ENCODE measurements at regions not wholly inside any gene's neighbourhood (a gene's known extent, or its start where the extent isn't known, plus 50 kb on each side); places are given as distances from the start of the nearest gene placed in this dataset.

DNA sequence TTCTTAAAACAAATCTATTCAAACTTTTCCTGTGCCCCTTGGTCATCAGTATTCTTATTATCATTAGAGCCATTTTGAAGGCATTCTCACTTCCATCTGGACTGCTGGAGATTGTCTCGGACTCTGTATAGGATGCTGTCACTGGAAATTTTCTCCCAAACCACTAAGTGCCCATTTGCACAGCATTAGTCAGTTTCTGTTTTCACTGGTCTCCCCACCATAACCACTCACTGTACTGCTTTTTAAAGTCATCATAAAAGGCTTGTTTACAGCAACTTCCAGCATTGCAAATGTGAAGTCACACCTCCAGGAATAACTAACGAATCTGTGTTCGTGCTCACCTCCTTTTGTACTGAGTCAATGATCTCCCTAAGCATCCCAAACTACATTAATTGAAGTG lies 150.9 kb upstream of the SERTAD2 start:
- H3K4me2 ChIP-seq (ENCODE audit: insufficient read depth, low read length): no peak overlapping the region
- no peak overlapping the region for H2AFZ ChIP-seq (ENCODE audit: low read depth, low read length)
- FAIRE-seq (no peak), DNase-seq (ENCODE audit: low read depth, low spot score) (no peak)
- H3K27me3 ChIP-seq (ENCODE audit: control insufficient read depth in 2 of 2, insufficient read depth in 2 of 2, low read length in 2 of 2): no peaks in the 10 kb centered on the region
- no peak for TF ChIP-seq POLR2AphosphoS5 (IDR thresholded peaks at IDR 0.05; ENCODE audit: insufficient read depth, low read depth, low read length)
- no peak for TF ChIP-seq FOS (IDR thresholded peaks at IDR 0.05; ENCODE audit: borderline replicate concordance, insufficient read depth, low read length)
- no peak for TF ChIP-seq MYC (IDR thresholded peaks at IDR 0.05; ENCODE audit: low read depth, low read length)
- TF ChIP-seq, protein P1, sequence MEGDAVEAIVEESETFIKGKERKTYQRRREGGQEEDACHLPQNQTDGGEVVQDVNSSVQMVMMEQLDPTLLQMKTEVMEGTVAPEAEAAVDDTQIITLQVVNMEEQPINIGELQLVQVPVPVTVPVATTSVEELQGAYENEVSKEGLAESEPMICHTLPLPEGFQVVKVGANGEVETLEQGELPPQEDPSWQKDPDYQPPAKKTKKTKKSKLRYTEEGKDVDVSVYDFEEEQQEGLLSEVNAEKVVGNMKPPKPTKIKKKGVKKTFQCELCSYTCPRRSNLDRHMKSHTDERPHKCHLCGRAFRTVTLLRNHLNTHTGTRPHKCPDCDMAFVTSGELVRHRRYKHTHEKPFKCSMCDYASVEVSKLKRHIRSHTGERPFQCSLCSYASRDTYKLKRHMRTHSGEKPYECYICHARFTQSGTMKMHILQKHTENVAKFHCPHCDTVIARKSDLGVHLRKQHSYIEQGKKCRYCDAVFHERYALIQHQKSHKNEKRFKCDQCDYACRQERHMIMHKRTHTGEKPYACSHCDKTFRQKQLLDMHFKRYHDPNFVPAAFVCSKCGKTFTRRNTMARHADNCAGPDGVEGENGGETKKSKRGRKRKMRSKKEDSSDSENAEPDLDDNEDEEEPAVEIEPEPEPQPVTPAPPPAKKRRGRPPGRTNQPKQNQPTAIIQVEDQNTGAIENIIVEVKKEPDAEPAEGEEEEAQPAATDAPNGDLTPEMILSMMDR (IDR thresholded peaks at IDR 0.05; ENCODE audit: extremely low read depth in 1 of 2, insufficient read depth in 1 of 2, low read depth in 1 of 2, low read length in 2 of 2): no peak
- TF ChIP-seq, protein P2, sequence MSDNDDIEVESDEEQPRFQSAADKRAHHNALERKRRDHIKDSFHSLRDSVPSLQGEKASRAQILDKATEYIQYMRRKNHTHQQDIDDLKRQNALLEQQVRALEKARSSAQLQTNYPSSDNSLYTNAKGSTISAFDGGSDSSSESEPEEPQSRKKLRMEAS (IDR thresholded peaks at IDR 0.05; ENCODE audit: insufficient read depth, insufficient read length): no peak
- TF ChIP-seq JUN (IDR thresholded peaks at IDR 0.05; ENCODE audit: borderline replicate concordance, insufficient read depth, insufficient read length, low read depth): no peak
- TF ChIP-seq EZH2 (IDR thresholded peaks at IDR 0.05; ENCODE audit: borderline replicate concordance, low read depth, low read length, severe bottlenecking): no peak
- TF ChIP-seq POLR2A (IDR thresholded peaks at IDR 0.05; ENCODE audit: low read depth, low read length): no peak
- no peak for TF ChIP-seq GATA2 (IDR thresholded peaks at IDR 0.05; ENCODE audit: insufficient read depth, insufficient read length, low read depth, low read length)
- H4K20me1 ChIP-seq (replicated peaks; ENCODE audit: control insufficient read depth, extremely low read depth, insufficient read depth, low read length): no peaks in the 10 kb centered on the region
- ChIA-PET POLR2A (no interaction called here), CTCF (no interaction called here)
- H3K27ac ChIP-seq (ENCODE audit: insufficient read depth, low read depth, low read length): no peak overlapping the region
- H3K9ac ChIP-seq (replicated peaks; ENCODE audit: extremely low read depth, insufficient read depth, low read length): no peak overlapping the region
- no TSS peak for BruUV-seq (replicated peaks)
- H3K4me3 ChIP-seq (replicated peaks in 1 of 3; ENCODE audit: insufficient read depth in 1 of 3, low read depth in 1 of 3, low read length in 3 of 3): no peak overlapping the region
- H3K9me3 ChIP-seq (replicated peaks; ENCODE audit: control insufficient read depth, insufficient read depth, low read length): no peaks in the 10 kb centered on the region
- H3K9me1 ChIP-seq (replicated peaks; ENCODE audit: control insufficient read depth, extremely low read depth, insufficient read depth, low read length): no peaks in the 10 kb centered on the region
- peaks cover 11% of the 10 kb centered on the region for H3K4me1 ChIP-seq (ENCODE audit: control insufficient read depth, extremely low read depth, insufficient read depth, low read length)
- intact Hi-C loops (cut with micrococcal nuclease): no loop called here
- H3K36me3 ChIP-seq (ENCODE audit: control insufficient read depth in 2 of 2, extremely low read depth in 1 of 2, insufficient read depth in 2 of 2, low read length in 2 of 2): no peaks in the 10 kb centered on the region
- H3K79me2 ChIP-seq (ENCODE audit: control insufficient read depth, insufficient read depth, low read length): no peaks in the 10 kb centered on the region
- dilution Hi-C loops (cut with MboI; ENCODE audit: extremely low pct_ligation_motif_present, low sequenced_read_pairs): no loop called here

All from endothelial cell of umbilical vein (primary cell).